Glutamatergic neuron (in vitro differentiated cells): ENCODE measurements at regions not wholly inside any gene's neighbourhood (a gene's known extent, or its start where the extent isn't known, plus 50 kb on each side); places are given as distances from the start of the nearest gene placed in this dataset.

Experiments used
- DNase-seq: peaks from one replicate; pipeline ENCODE4 v3.0.0; 2022
- H3K27ac Mint-ChIP-seq: one replicate; pipeline ENCODE4 v1.8.0; 2020; ENCODE audit warnings: mild to moderate bottlenecking, mixed read lengths, inconsistent platforms; ENCODE audit not compliant: unreplicated experiment
- H3K27me3 Mint-ChIP-seq: one replicate; pipeline ENCODE4 v1.8.0; 2020; ENCODE audit warnings: mild to moderate bottlenecking, moderate library complexity, mixed read lengths, inconsistent platforms; ENCODE audit not compliant: unreplicated experiment
- H3K36me3 Mint-ChIP-seq: one replicate; pipeline ENCODE4 v1.8.0; 2020; ENCODE audit warnings: mild to moderate bottlenecking, mixed read lengths, inconsistent platforms; ENCODE audit not compliant: unreplicated experiment
- H3K4me1 Mint-ChIP-seq: one replicate; pipeline ENCODE4 v1.8.0; 2020; ENCODE audit warnings: mild to moderate bottlenecking, low read depth, mixed read lengths, inconsistent platforms; ENCODE audit not compliant: unreplicated experiment
- H3K4me3 Mint-ChIP-seq: one replicate; pipeline ENCODE4 v1.8.0; 2020; ENCODE audit warnings: mild to moderate bottlenecking, mixed read lengths, inconsistent platforms; ENCODE audit not compliant: unreplicated experiment
- H3K9me3 Mint-ChIP-seq: one replicate; pipeline ENCODE4 v1.8.0; 2020; ENCODE audit warnings: mild to moderate bottlenecking, moderate library complexity, mixed read lengths, inconsistent platforms; ENCODE audit not compliant: unreplicated experiment
- TF ChIP-seq, protein P1 (sequence below): fragments of 200-600 bp; sonication (generic); IDR thresholded peaks from one replicate; pipeline ENCODE4 v1.5.0; 2021; ENCODE audit not compliant: partially characterized antibody, unreplicated experiment

DNA sequence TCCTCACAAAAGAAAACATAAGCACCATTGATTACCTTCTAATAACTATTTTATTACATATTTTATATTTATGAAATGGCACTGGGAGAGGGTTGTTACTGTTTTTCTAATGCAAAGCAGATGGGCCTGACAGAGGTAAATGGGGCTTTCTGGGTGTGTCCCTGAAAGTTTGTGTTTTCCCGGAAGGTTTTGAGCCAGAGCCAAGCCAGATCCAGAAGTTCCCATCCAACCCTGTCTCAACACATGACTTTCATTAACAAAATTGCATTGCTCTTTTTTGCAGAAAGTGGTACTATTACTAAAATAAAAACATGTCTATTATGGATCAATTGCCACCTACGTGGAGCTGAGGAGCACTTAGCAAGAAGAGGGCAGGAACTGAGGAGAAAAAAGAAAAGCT lies 181.3 kb downstream of the RAB28 start:
- peaks cover 4% of the 10 kb centered on the region for H3K9me3 Mint-ChIP-seq
- no peak overlapping the region for H3K27ac Mint-ChIP-seq
- TF ChIP-seq, protein P1, sequence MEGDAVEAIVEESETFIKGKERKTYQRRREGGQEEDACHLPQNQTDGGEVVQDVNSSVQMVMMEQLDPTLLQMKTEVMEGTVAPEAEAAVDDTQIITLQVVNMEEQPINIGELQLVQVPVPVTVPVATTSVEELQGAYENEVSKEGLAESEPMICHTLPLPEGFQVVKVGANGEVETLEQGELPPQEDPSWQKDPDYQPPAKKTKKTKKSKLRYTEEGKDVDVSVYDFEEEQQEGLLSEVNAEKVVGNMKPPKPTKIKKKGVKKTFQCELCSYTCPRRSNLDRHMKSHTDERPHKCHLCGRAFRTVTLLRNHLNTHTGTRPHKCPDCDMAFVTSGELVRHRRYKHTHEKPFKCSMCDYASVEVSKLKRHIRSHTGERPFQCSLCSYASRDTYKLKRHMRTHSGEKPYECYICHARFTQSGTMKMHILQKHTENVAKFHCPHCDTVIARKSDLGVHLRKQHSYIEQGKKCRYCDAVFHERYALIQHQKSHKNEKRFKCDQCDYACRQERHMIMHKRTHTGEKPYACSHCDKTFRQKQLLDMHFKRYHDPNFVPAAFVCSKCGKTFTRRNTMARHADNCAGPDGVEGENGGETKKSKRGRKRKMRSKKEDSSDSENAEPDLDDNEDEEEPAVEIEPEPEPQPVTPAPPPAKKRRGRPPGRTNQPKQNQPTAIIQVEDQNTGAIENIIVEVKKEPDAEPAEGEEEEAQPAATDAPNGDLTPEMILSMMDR, result no peak

DNA sequence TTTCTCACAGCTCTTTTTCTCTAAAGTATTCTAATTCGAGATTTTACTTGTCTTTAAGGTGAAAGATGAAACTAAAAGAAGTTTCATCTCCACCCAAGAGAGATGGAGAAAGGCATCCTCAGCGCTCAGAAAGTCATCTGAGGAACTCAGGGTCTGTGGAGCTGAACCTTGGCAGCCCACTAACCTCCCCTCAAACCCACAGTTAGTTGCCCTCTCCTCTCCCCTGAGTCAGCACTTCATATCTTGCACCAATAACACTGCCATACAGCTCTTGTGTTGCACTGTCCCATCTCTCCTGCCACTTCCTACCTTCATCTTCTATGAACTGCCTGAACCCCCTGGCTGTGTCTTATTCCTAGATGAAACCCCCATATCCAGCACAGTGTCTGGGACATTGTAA lies 184.8 kb downstream of the RAB28 start:
- no peaks in the 10 kb centered on the region for H3K36me3 Mint-ChIP-seq

More for the DNA sequence above, 181.3 kb downstream of the RAB28 start:
- peaks cover 1% of the 10 kb centered on the region for H3K27me3 Mint-ChIP-seq
- H3K4me3 Mint-ChIP-seq, result no peak overlapping the region
- H3K36me3 Mint-ChIP-seq, result no peaks in the 10 kb centered on the region
- no peaks in the 10 kb centered on the region for H3K4me1 Mint-ChIP-seq
- no peak for DNase-seq

DNA sequence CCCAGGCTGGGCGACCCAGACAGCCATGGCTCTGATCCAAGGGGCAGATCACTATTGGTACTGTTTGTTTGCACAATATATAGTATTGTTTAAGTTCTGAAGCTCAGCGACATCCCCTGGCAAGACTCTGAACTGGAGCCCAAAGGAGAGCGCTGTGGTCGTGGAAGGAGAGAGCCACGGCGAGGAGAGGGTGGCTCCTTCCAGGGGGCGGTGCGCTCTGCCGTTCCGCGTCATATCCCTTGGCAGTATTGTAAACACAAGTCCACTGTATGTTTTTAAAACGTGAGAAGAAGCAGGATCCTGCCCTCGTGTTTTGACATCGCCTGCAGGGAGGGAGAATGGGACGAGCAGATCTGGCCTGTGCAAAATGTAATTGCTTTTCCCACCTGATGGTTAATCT lies 185.5 kb downstream of the RAB28 start:
- no peak overlapping the region for H3K27ac Mint-ChIP-seq

More for the DNA sequence above, 184.8 kb downstream of the RAB28 start:
- Mint-ChIP-seq H3K4me1 (no peaks in the 10 kb centered on the region), H3K4me3 (no peak overlapping the region), H3K27ac (no peak overlapping the region), H3K27me3 (no peaks in the 10 kb centered on the region), H3K9me3 (peaks cover 4% of the 10 kb centered on the region)
- TF ChIP-seq, protein P1, result no peak
- no peak for DNase-seq

DNA sequence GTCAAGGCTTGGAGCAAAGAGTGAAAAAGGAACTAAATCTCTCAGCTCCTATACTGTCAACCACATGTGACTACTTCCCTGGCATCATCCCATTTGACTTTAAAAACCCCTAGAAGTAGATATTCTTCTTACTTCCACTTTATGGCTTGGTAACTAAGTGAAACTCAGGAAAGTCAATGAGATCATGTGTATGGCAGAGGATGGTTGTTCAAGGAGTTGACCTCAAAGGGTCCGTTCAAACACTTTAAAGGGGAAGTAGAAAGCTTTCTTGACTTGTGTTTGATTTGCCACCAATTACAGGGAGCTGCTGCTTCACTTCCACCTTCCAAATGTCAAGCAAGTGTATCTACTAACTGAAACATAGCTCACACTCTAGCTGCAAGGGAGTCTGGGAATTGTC lies 187.2 kb downstream of the RAB28 start:
- TF ChIP-seq, protein P1, result no peak
- Mint-ChIP-seq H3K27ac (no peak overlapping the region), H3K4me3 (no peak overlapping the region), H3K4me1 (no peaks in the 10 kb centered on the region), H3K36me3 (no peaks in the 10 kb centered on the region), H3K9me3 (peaks cover 4% of the 10 kb centered on the region), H3K27me3 (no peaks in the 10 kb centered on the region)
- no peak for DNase-seq

More for the DNA sequence above, 185.5 kb downstream of the RAB28 start:
- DNase-seq, result no peak
- Mint-ChIP-seq H3K9me3 (peaks cover 4% of the 10 kb centered on the region), H3K27me3 (no peaks in the 10 kb centered on the region), H3K4me1 (no peaks in the 10 kb centered on the region), H3K4me3 (no peak overlapping the region), H3K36me3 (no peaks in the 10 kb centered on the region)
- TF ChIP-seq, protein P1, result no peak

DNA sequence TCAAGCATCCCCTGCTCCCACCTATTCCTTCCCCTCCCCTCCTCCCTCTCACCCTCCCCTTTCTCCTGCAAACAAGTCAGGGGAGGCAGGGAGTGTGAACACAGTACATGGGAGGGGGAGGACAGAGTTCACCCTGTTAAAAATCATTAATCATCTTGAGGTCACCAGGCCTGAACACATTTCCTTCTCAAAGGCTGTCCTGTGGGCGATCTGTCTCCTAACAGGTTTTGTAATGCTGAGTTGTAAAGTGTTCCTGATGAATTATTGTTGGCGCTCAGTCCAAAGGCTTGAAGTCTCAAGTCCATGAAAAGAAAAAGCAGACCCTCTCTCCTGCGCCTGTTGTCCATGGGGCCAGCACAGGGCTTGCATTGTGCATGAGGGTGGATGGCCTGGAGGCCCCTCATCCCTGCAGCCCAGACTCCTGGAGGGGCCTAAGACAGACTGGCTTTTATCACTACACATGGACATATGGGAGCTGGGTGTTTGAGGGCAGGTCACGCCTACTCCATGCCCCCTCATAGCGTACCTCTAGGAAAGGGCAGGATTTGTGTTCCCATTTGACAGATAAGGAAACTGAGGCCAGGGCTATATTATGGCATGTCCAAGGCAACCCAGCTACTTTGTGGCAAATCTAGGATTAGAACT lies 189.1 kb downstream of the RAB28 start:
- TF ChIP-seq, protein P1, result no peak
- no peak overlapping the region for H3K4me3 Mint-ChIP-seq
- H3K36me3 Mint-ChIP-seq, result no peaks in the 10 kb centered on the region
- H3K27ac Mint-ChIP-seq, result no peak overlapping the region
- DNase-seq, result no peak
- H3K27me3 Mint-ChIP-seq, result no peaks in the 10 kb centered on the region
- H3K4me1 Mint-ChIP-seq, result no peaks in the 10 kb centered on the region
- peaks cover 3% of the 10 kb centered on the region for H3K9me3 Mint-ChIP-seq
